GM12872 (cell line): ENCODE measurements at regions not wholly inside any gene's neighbourhood (a gene's known extent, or its start where the extent isn't known, plus 50 kb on each side); places are given as distances from the start of the nearest gene placed in this dataset.

ENCODE experiments used
- TF ChIP-seq, protein P1 (sequence below): IDR thresholded peaks from 3 replicates; pipeline ENCODE4 v1.5.1; 2011; ENCODE audit warnings: low read depth, mild to moderate bottlenecking, low read length, moderate library complexity; ENCODE audit not compliant: insufficient read depth

DNA sequence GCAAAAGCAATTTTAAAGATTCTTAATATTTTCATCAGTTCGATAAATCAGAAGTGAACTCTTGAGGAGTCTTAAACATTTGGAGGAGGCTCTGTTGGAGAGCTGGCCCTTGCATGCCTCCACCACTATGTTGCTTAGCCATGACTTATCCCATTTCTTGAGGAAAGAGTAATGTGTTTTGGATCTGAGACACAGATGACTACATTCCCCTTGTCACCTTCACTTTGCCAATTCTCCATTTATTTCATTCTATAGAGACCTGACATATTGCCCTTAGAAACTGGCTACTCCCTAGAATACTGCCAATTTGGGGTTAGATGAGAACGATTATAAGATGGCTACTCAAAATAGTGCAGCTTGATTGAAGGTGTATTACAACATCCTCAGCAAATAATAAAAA, 157.4 kb upstream of the TMEM260 start:
- TF ChIP-seq, protein P1, sequence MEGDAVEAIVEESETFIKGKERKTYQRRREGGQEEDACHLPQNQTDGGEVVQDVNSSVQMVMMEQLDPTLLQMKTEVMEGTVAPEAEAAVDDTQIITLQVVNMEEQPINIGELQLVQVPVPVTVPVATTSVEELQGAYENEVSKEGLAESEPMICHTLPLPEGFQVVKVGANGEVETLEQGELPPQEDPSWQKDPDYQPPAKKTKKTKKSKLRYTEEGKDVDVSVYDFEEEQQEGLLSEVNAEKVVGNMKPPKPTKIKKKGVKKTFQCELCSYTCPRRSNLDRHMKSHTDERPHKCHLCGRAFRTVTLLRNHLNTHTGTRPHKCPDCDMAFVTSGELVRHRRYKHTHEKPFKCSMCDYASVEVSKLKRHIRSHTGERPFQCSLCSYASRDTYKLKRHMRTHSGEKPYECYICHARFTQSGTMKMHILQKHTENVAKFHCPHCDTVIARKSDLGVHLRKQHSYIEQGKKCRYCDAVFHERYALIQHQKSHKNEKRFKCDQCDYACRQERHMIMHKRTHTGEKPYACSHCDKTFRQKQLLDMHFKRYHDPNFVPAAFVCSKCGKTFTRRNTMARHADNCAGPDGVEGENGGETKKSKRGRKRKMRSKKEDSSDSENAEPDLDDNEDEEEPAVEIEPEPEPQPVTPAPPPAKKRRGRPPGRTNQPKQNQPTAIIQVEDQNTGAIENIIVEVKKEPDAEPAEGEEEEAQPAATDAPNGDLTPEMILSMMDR: no peak

DNA sequence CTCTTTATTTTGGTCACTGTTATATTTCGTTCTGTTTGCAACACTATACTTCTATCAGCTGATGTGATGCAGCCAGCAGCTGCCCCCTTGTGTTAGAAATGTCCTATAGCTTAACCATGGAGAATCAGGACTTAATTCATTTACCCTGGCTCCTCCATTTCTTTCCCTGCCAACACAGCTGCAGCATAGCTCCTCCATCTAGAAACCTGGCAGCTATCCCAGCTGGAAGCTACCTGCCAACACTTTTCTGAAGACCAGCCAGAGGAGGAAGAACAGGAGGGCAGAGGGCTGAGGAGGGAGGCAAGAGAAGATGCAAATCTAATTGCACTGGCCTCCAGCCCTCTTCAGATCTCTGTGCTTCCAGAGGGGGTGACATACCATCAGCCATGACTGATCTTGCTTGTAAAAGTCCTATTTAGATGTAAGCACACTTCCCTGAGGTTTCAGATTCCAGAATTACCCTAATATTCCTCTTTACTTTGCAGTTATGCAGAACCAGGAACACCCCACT, 156.8 kb upstream of the TMEM260 start:
- TF ChIP-seq, protein P1: peak; percentile 54; the same call in 2 of the 3 replicates

DNA sequence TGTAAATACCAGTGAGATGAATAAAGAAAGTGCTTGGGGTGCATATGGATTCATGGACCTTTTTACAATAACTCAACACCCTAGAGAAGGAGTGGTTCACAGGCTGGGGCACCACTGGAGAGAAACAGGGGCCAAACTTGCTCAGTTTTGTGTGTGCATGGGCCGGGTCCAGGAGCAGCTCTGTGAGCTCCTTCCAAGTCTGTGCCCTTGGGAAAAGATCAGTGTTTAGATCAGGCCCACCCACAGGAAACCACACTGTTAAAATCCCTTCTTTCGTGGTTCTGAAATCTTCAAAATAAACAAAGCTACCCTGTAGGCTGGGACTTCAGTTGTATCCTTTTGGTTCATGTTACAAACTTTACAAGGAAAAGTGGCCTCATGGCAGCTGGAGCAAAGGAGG, 156.1 kb upstream of the TMEM260 start:
- TF ChIP-seq, protein P1: no peak

DNA sequence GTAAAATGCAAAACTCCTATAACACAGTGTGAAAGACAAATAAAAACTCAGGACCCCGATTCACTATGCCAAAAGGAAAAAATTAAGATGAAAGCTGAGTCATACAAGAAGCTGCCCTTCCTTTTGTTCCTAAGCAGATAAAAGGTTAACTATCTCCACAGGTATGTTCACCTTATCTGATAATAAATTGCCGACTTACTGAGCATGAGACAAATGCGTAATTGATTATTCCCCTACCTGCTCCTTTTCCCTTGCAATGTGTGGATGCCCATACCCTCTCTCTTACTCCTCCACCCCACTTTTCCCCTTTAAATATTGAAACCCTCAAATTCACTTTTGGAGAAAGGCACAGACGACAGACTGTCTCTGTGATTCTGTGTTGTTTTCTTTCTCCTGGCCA, 148.6 kb upstream of the TMEM260 start:
- TF ChIP-seq, protein P1: no peak

DNA sequence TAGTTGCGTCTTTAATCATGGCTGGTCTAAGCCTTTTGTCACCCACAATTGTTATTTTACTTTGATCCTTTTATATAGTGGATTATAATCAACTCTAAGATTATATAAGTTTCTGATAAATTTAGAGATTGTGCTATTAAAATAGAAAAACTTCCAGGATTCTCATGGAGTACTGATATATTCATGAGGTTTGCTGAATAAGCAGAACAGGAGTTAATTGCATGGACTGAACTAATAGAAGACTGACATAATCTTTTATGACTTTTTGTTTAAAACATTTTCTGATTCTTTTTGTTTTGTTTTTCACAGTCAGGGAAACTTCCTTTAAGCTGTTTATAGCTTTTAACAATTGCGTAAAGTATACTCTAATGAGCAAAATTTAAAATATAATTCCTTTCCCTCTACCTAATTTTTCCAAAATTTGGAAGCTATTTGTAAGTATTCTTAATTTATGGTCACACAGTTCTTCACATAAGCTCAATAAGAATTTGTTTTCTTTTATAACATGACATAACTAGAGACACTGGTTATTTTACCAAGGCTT, 129.9 kb upstream of the TMEM260 start:
- TF ChIP-seq, protein P1: no peak

DNA sequence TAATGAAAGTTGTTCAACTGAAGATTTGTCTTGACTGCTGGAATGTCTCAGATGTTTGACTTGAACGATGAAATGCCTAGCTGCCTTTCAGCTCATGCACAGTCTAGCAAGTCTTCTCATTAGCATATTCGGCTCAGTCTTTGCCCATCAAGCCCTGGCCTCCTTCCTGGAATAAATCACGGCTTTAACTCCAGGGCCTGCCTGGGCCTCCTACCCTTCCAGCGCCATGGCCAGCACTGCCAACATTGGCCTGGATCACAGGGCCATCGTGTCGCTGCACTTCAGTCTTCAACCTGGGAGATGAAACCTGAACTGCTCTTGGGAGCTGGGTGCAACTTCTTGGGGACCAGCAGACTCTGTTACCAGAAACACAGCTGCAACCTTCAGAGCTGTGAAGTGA, 126.7 kb upstream of the TMEM260 start:
- TF ChIP-seq, protein P1: no peak

DNA sequence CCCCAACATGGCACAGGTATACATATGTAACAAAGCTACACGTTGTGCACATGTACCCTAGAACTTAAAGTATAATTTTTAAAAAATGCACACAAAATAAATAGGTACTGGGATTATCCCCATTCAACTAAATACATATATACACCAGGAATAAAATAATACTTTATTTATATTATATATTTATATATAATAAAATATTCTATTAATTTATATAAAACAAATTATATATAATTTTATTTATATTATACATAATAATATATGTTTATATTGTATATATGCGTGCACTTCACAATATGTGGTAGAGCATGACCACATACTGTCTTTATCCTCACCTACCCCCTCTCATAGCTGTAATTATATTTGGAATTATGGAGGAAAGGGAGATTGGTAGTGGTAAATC, 119.1 kb upstream of the TMEM260 start:
- TF ChIP-seq, protein P1: no peak
